ENCODE measurements at regions not wholly inside any gene's neighbourhood (a gene's known extent, or its start where the extent isn't known, plus 50 kb on each side); places are given as distances from the start of the nearest gene placed in this dataset.

DNA sequence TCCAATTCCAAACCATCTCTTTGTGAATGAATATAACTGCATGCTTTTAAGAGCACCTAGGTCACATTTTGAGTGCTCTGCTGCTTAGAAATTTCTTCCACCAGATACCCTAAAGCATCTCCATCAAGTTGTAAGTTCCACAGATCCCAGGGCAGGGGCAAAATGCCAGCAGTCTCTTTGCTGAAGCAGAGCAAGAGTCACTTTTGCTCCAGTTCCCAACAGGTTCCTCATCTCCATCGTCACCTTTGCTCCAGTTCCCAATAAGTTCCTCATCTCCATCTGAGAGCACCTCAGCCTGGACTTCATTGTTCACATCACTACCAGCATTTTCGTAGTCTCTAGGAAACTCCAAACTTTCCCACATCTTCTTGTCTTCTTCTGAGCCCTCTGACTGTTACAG is 116.7 kb upstream of the ALKAL2 start:
- ChIA-PET POLR2A (no interaction called here), CTCF (no interaction called here)
- no TSS peak for BruUV-seq (replicated peaks)
- Histone ChIP-seq H3K9ac (replicated peaks; ENCODE audit: extremely low read depth, insufficient read depth, low read length) (no peak overlapping the region), H3K9me1 (replicated peaks; ENCODE audit: control insufficient read depth, extremely low read depth, insufficient read depth, low read length) (no peaks in the 10 kb centered on the region), H3K27me3 (ENCODE audit: control insufficient read depth in 2 of 2, insufficient read depth in 2 of 2, low read length in 2 of 2) (no peaks in the 10 kb centered on the region), H3K9me3 (replicated peaks; ENCODE audit: control insufficient read depth, insufficient read depth, low read length) (peaks cover 2% of the 10 kb centered on the region), H3K27ac (ENCODE audit: insufficient read depth, low read depth, low read length) (no peak overlapping the region), H3K36me3 (ENCODE audit: control insufficient read depth in 2 of 2, extremely low read depth in 1 of 2, insufficient read depth in 2 of 2, low read length in 2 of 2) (no peaks in the 10 kb centered on the region), H3K79me2 (ENCODE audit: control insufficient read depth, insufficient read depth, low read length) (no peaks in the 10 kb centered on the region), H3K4me3 (replicated peaks in 1 of 3; ENCODE audit: insufficient read depth in 1 of 3, low read depth in 1 of 3, low read length in 3 of 3) (no peak overlapping the region), H2AFZ (ENCODE audit: low read depth, low read length) (no peak overlapping the region), H3K4me2 (ENCODE audit: insufficient read depth, low read length) (no peak overlapping the region), H4K20me1 (replicated peaks; ENCODE audit: control insufficient read depth, extremely low read depth, insufficient read depth, low read length) (no peaks in the 10 kb centered on the region), H3K4me1 (ENCODE audit: control insufficient read depth, extremely low read depth, insufficient read depth, low read length) (no peaks in the 10 kb centered on the region)
- TF ChIP-seq JUN (IDR thresholded peaks at IDR 0.05; ENCODE audit: borderline replicate concordance, insufficient read depth, insufficient read length, low read depth) (no peak), EZH2 (IDR thresholded peaks at IDR 0.05; ENCODE audit: borderline replicate concordance, low read depth, low read length, severe bottlenecking) (no peak), POLR2AphosphoS5 (IDR thresholded peaks at IDR 0.05; ENCODE audit: insufficient read depth, low read depth, low read length) (no peak), GATA2 (IDR thresholded peaks at IDR 0.05; ENCODE audit: insufficient read depth, insufficient read length, low read depth, low read length) (no peak), POLR2A (IDR thresholded peaks at IDR 0.05; ENCODE audit: low read depth, low read length) (no peak), MYC (IDR thresholded peaks at IDR 0.05; ENCODE audit: low read depth, low read length) (no peak)
- TF ChIP-seq, protein P1, sequence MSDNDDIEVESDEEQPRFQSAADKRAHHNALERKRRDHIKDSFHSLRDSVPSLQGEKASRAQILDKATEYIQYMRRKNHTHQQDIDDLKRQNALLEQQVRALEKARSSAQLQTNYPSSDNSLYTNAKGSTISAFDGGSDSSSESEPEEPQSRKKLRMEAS (IDR thresholded peaks at IDR 0.05; ENCODE audit: insufficient read depth, insufficient read length), result no peak
- TF ChIP-seq, protein P2, sequence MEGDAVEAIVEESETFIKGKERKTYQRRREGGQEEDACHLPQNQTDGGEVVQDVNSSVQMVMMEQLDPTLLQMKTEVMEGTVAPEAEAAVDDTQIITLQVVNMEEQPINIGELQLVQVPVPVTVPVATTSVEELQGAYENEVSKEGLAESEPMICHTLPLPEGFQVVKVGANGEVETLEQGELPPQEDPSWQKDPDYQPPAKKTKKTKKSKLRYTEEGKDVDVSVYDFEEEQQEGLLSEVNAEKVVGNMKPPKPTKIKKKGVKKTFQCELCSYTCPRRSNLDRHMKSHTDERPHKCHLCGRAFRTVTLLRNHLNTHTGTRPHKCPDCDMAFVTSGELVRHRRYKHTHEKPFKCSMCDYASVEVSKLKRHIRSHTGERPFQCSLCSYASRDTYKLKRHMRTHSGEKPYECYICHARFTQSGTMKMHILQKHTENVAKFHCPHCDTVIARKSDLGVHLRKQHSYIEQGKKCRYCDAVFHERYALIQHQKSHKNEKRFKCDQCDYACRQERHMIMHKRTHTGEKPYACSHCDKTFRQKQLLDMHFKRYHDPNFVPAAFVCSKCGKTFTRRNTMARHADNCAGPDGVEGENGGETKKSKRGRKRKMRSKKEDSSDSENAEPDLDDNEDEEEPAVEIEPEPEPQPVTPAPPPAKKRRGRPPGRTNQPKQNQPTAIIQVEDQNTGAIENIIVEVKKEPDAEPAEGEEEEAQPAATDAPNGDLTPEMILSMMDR (IDR thresholded peaks at IDR 0.05; ENCODE audit: extremely low read depth in 1 of 2, insufficient read depth in 1 of 2, low read depth in 1 of 2, low read length in 2 of 2), result no peak
- DNase-seq (ENCODE audit: low read depth, low spot score) (no peak), FAIRE-seq (no peak)
- intact Hi-C loops (cut with micrococcal nuclease) (no loop called here), dilution Hi-C loops (cut with MboI; ENCODE audit: extremely low pct_ligation_motif_present, low sequenced_read_pairs) (no loop called here)

Measured in endothelial cell of umbilical vein (primary cell).